ENCODE measurements at regions not wholly inside any gene's neighbourhood (a gene's known extent, or its start where the extent isn't known, plus 50 kb on each side); places are given as distances from the start of the nearest gene placed in this dataset.

DNA sequence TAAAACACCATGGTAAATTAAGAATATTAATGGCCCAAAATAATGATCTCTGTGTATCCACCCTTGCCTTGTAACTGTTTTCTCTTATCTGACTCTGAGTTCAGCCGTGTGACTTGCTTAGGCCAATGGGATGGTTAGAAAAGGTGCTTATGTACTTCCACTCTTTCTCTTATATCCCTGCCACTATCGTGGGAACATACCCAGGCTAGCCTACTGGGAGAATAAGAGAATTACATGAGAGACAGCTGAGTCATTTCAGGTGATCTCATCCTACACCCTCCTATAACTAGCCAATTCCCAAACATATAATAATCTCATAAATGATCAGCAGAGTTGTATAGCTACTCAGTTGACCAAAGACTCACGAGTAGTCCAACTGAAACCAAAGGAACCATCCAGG is 98.3 kb upstream of the ABI3BP start:
- no peak for TF ChIP-seq POLR2A (IDR thresholded peaks at IDR 0.05)
- TF ChIP-seq, protein P1, sequence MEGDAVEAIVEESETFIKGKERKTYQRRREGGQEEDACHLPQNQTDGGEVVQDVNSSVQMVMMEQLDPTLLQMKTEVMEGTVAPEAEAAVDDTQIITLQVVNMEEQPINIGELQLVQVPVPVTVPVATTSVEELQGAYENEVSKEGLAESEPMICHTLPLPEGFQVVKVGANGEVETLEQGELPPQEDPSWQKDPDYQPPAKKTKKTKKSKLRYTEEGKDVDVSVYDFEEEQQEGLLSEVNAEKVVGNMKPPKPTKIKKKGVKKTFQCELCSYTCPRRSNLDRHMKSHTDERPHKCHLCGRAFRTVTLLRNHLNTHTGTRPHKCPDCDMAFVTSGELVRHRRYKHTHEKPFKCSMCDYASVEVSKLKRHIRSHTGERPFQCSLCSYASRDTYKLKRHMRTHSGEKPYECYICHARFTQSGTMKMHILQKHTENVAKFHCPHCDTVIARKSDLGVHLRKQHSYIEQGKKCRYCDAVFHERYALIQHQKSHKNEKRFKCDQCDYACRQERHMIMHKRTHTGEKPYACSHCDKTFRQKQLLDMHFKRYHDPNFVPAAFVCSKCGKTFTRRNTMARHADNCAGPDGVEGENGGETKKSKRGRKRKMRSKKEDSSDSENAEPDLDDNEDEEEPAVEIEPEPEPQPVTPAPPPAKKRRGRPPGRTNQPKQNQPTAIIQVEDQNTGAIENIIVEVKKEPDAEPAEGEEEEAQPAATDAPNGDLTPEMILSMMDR (IDR thresholded peaks at IDR 0.05) = no peak

All from right lobe of liver (tissue), 4 donors.